Aorta (tissue), 5 donors: ENCODE measurements at regions not wholly inside any gene's neighbourhood (a gene's known extent, or its start where the extent isn't known, plus 50 kb on each side); places are given as distances from the start of the nearest gene placed in this dataset.
A peak's percentile ranks its signal among the peaks of the same experiment; 100 is the strongest.
"Not testable (repeated sequence)": the region's sequence is repeated elsewhere in the genome, so short reads cannot be mapped to it uniquely, and the experiment has no call there.

ENCODE experiments used
- ATAC-seq: fragments of 200-7000 bp; cut with Tn5 transposase; one replicate; pipeline ENCODE4 v1.9.1; 2022; ENCODE audit warnings: moderate library complexity; ENCODE audit not compliant: low FRiP score
- DNase-seq, 2 donors: peaks; one replicate each; pipeline ENCODE4 v3.0.0-alpha.2; 2020
- H3K27ac ChIP-seq, 2 donors: one replicate each; pipeline ENCODE4 v1.5.1; 2013; ENCODE audit warnings: low read length in 2 of 2, mild to moderate bottlenecking in 2 of 2, moderate library complexity in 2 of 2, control low read depth in 1 of 2, inconsistent platforms in 1 of 2, low read depth in 1 of 2
- H3K27me3 ChIP-seq, 2 donors: one replicate each; pipeline ENCODE4 v1.6.1; 2013; ENCODE audit warnings: control low read depth in 1 of 2, low read length in 1 of 2, mild to moderate bottlenecking in 1 of 2, moderate library complexity in 1 of 2; ENCODE audit not compliant: insufficient read depth in 2 of 2, control insufficient read depth in 1 of 2
- H3K36me3 ChIP-seq, 2 donors: one replicate each; pipeline ENCODE4 v1.6.1; 2013; ENCODE audit warnings: control low read depth in 1 of 2, low read length in 1 of 2, mild to moderate bottlenecking in 1 of 2; ENCODE audit not compliant: insufficient read depth in 2 of 2, control insufficient read depth in 1 of 2
- H3K4me1 ChIP-seq, 2 donors: one replicate each; pipeline ENCODE4 v1.6.1; 2013; ENCODE audit warnings: low read length in 2 of 2, control low read depth in 1 of 2, mild to moderate bottlenecking in 1 of 2, moderate library complexity in 1 of 2; ENCODE audit not compliant: insufficient read depth in 2 of 2, control insufficient read depth in 1 of 2
- H3K4me3 ChIP-seq, 2 donors: one replicate each; pipeline ENCODE4 v1.5.1; 2013; ENCODE audit warnings: low read length in 2 of 2, control low read depth in 1 of 2, mild to moderate bottlenecking in 1 of 2
- H3K9me3 ChIP-seq: one replicate; pipeline ENCODE4 v1.6.1; 2013; ENCODE audit warnings: mild to moderate bottlenecking, low read length; ENCODE audit not compliant: control insufficient read depth
- WGBS, 2 donors: extraction: QIAGEN DNeasy Blood & Tissue Kit; methylation state at CpG; one replicate each; pipeline ENCODE4 v1.1.7; 2013; 5-methylcytosine and 5-hydroxymethylcytosine counted together
- intact Hi-C, 2 donors: fragments of 100-400 bp; cut with DNase I; formaldehyde crosslinking; loops; one replicate each; pipeline versions ENCODE4 v1.14.2 to v1.15.0; 2022
- donor health status: healthy with polysubstance abuse.
- donor health status: Bipolar disorder and iron deficiency.
- donor health status: DM: no; HTN: no; CAD: no.
- donor health status: DM: no; HTN: no; CAD: no.
- donor health status: DM: yes; HTN: yes; CAD: no.

DNA sequence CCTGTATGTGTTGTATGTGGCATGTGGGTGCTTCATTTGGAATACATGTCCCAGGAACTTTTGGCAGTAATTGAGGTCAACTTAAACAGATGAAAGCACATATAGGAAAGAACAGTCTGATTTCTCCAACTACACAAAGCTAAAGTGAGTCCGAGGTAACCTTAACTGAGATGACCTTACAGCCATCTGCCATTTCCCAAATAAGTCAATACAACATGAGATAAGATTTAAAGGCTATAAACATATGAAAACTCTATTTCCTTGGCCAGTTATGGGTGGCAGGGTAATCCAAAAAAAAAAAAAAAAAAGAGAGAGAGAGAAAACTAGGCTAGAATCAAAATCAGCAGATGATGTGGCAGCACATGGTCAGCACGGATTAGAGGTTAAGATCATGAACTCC, 1068.3 kb downstream of the KHDRBS2 start:
- ATAC-seq: no peak
- H3K27ac ChIP-seq: no peak overlapping the region
- intact Hi-C loops: no loop called here
- 62 to 67% methylated on average over 2 of the region's 2 CpGs for WGBS, 2 donors
- H3K9me3 ChIP-seq: no peaks in the 10 kb centered on the region
- no peak overlapping the region for H3K4me3 ChIP-seq
- no peaks in the 10 kb centered on the region for H3K36me3 ChIP-seq
- DNase-seq: no peak
- H3K4me1 ChIP-seq: no peaks in the 10 kb centered on the region
- H3K27me3 ChIP-seq: no peaks in the 10 kb centered on the region

DNA sequence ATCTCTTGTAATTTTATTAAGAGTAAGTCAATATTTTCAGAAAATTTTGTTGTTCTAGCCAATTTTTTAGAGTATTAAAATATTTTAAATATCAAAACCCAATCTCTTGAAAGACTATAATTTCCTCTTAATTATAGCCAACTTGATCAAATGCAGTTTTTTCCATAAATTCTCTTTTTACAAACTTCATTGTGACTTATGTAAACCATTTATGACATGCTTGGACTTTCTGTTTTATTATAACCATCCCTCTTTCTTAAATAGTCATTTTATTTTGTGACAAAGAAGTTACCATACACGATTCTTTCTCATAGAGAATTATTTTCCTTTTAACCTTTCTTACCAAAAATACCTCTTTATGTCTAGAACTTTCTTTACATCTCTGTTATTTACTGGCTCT, 1075.5 kb downstream of the KHDRBS2 start:
- DNase-seq (no peak), ATAC-seq (no peak)
- H3K27ac ChIP-seq: no peak overlapping the region
- no peaks in the 10 kb centered on the region for H3K9me3 ChIP-seq
- no peaks in the 10 kb centered on the region for H3K4me1 ChIP-seq
- 32 to 45% methylated on average over 1 of the region's 1 CpG for WGBS, 2 donors
- intact Hi-C loops: no loop called here
- H3K4me3 ChIP-seq: no peak overlapping the region
- no peaks in the 10 kb centered on the region for H3K27me3 ChIP-seq
- H3K36me3 ChIP-seq: no peaks in the 10 kb centered on the region

DNA sequence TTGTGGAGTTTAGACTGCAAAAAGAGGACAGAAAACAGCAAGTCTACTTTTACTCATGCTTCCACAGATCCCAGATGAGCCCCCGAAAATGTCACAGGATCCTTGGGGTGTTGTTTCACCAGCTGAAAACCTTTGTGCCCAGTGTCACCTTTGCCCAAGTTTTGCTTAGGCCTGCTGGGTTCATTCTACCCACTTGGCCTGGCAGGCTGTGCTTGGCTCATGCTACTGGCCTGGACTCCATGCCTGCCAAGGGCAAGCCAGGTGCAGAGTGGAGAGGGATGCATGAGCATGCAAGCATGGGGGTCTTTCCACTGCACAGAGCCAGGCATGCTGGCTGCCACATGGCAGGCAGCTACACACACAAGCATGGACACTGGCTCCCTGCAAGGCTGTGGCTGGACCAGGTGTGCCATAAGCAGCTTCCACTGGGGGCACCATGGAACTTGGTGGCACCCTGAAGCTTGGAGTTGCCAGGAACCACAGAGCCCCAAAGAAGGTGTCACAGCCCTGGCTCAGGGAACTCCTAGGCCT, 1082.0 kb downstream of the KHDRBS2 start:
- DNase-seq (no peak), ATAC-seq (peak; percentile 36)
- Histone ChIP-seq H3K4me3 (no peak overlapping the region), H3K36me3 (no peaks in the 10 kb centered on the region), H3K27ac (no peak overlapping the region), H3K4me1 (no peaks in the 10 kb centered on the region), H3K27me3 (no peaks in the 10 kb centered on the region), H3K9me3 (peaks cover 1% of the 10 kb centered on the region)
- intact Hi-C loops: no loop called here
- WGBS, 2 donors: 88 to 94% methylated on average over 1 of the region's 1 CpG

DNA sequence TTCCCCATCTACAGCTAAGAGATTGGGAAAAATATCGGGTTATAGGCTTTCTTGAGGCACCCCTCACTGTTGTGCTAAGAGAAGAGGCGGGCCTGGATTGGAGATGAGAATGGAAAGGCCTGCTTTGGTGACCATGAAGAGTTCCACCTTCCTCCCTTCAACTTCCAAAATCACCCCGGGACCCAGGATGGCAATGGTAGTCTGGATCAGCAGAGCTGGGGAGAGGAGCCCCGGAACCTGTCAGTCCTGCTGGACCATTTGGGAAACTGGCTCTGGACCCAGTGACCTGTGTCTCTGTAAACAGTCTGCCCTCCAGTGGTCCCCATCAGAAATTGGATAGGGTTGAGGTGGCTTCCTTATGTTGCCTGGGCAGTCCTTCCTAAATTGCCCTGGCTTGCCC, 1085.6 kb downstream of the KHDRBS2 start:
- peaks cover 1% of the 10 kb centered on the region for H3K9me3 ChIP-seq

DNA sequence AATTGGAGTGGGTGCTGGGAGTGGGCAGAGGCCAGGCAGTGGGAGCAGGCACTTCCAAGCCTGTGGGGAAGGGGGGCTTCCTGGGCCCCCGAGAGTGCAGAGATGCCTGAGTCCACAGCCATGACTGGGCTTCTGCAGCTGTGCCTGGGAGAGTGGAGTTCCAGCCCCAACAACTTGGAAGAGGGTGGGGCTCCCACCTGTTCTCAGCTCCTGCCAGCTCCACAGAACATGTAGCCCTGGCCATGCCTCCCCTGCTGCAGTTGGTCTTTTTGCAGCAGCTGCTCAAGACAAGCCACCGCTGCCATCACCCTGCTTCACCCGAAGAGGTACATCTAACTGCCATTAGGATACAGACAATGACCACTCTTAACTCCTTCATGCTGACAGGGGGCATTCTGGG, 1092.3 kb downstream of the KHDRBS2 start:
- H3K4me1 ChIP-seq: no peaks in the 10 kb centered on the region
- ATAC-seq (no peak), DNase-seq (no peak)
- intact Hi-C loops: no loop called here
- H3K36me3 ChIP-seq: no peaks in the 10 kb centered on the region
- no peak overlapping the region for H3K27ac ChIP-seq
- WGBS, 2 donors: 73 to 88% methylated on average over 3 of the region's 3 CpGs
- no peaks in the 10 kb centered on the region for H3K27me3 ChIP-seq
- H3K9me3 ChIP-seq: no peaks in the 10 kb centered on the region
- H3K4me3 ChIP-seq: no peak overlapping the region

More for the DNA sequence above, 1085.6 kb downstream of the KHDRBS2 start:
- no peak for ATAC-seq
- 80 to 82% methylated on average over 4 of the region's 4 CpGs for WGBS, 2 donors
- intact Hi-C loops: no loop called here
- no peak overlapping the region for H3K4me3 ChIP-seq
- no peaks in the 10 kb centered on the region for H3K4me1 ChIP-seq
- H3K27ac ChIP-seq: no peak overlapping the region
- H3K36me3 ChIP-seq: no peaks in the 10 kb centered on the region
- H3K27me3 ChIP-seq: no peaks in the 10 kb centered on the region
- no peak for DNase-seq

DNA sequence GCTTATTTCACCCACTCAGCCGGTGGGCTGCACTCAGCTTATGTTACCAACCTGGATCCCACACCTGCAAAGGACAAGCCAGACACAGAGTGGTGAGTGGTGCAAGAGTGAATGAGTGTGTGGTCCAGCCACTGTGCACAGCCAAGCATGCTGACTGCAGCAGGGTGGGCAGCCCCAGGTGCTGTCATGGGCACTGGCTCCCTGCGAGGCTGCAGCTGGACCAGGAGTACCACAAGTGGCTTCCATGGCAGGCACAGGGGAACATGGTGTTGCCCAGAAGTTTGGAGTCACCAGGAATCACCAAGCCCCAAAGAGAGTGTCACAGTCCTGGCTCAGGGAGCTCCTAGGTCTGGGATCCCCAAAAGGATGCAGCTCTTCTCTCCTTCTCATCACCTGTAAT, 1093.4 kb downstream of the KHDRBS2 start:
- Histone ChIP-seq H3K9me3 (no peaks in the 10 kb centered on the region), H3K36me3 (no peaks in the 10 kb centered on the region), H3K27me3 (no peaks in the 10 kb centered on the region), H3K4me3 (no peak overlapping the region), H3K27ac (no peak overlapping the region), H3K4me1 (no peaks in the 10 kb centered on the region)
- 22 to 25% methylated on average over 2 of the region's 2 CpGs for WGBS, 2 donors
- intact Hi-C loops: no loop called here
- ATAC-seq (peak; percentile 49), DNase-seq (no peak)

DNA sequence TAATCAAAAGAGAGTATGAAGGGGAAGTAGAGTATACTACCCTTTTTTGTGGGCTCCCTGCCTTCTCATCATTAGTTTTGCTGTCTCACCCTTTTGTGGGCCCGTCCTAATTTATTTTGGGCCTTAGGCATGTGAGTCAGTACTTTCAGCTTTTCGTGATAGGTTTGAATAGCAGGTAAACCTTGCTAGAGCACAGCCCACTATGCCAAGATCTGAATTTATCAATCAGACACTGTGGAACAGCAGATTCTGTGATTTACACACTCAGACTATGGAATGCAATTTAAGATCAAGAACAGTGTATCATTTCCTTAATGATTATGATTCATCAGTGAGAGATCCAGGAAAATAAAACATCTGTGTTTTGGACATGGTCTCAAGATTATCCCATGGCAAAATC, 1117.1 kb downstream of the KHDRBS2 start:
- H3K36me3 ChIP-seq: no peaks in the 10 kb centered on the region
- WGBS, 2 donors: 63 to 76% methylated on average over 2 of the region's 2 CpGs
- H3K27me3 ChIP-seq: no peaks in the 10 kb centered on the region
- DNase-seq (no peak), ATAC-seq (no peak)
- intact Hi-C loops: no loop called here
- no peaks in the 10 kb centered on the region for H3K9me3 ChIP-seq
- H3K4me3 ChIP-seq: no peak overlapping the region
- H3K4me1 ChIP-seq: no peaks in the 10 kb centered on the region
- no peak overlapping the region for H3K27ac ChIP-seq

DNA sequence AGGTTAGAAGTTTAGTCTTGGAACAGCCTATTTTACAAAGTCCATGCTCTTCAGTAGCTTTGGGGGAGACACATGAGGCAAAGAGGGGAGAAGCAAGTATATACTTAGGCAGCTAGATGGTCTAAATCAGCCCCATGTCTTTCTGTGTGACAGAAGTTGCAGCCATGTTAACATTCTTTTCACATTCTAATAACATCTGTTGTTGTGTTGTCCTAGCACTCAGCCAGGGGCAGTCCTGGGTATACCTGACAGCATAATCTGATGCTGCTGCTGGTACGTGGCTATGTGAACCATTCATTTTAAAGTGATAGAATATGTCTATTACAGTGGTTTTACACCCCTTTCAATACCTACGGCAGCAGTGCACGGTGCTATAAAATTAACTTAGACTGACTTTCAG, 1137.0 kb downstream of the KHDRBS2 start:
- intact Hi-C loops, H3K4me1 ChIP-seq, H3K9me3 ChIP-seq, ATAC-seq, H3K4me3 ChIP-seq, H3K27me3 ChIP-seq, H3K36me3 ChIP-seq, H3K27ac ChIP-seq, DNase-seq: not testable (repeated sequence)
- WGBS, 2 donors: 64 to 68% methylated on average over 3 of the region's 3 CpGs

DNA sequence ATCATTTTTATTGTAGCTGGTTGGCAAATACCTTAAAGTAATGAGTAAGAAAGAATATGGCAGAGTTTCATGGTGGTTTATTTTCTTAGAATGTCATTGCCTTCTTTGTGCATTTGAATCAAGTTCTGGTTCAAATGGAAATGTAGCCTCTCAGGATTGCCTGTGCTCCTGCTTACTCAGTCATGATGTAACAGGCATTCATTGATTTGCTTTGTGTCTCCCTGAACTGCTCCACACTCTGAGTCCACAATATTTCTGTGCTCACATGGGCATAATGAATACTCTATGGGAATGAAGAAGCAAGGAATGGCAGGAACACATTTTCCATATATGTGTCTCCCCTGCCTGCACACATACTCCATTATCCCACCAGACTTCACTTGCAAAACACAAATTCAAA, 1143.8 kb downstream of the KHDRBS2 start:
- DNase-seq, H3K36me3 ChIP-seq, intact Hi-C loops: not testable (repeated sequence)

More for the DNA sequence above, 1143.8 kb downstream of the KHDRBS2 start:
- H3K4me1 ChIP-seq, H3K4me3 ChIP-seq, ATAC-seq, H3K9me3 ChIP-seq, H3K27me3 ChIP-seq, H3K27ac ChIP-seq: not testable (repeated sequence)
